B cell (primary cell): ENCODE measurements at regions not wholly inside any gene's neighbourhood (a gene's known extent, or its start where the extent isn't known, plus 50 kb on each side); places are given as distances from the start of the nearest gene placed in this dataset.

ENCODE experiments used
- ATAC-seq: fragments of 200-7000 bp; cut with Tn5 transposase; one replicate; pipeline ENCODE4 v1.10.0; 2021; ENCODE audit warnings: low read depth, mild to moderate bottlenecking, moderate number of reproducible peaks, moderate library complexity
- CTCF ChIA-PET: fragments of 350-600 bp; sonication (Branson Sonifier 250); formaldehyde crosslinking; loops from one replicate; lab custom pipeline; 2021; ENCODE audit warnings: antibody characterized with exemption, inconsistent platforms; lab: Charles Lee
- POLR2A ChIA-PET: fragments of 350-600 bp; sonication (Branson Sonifier 250); formaldehyde crosslinking; loops from one replicate; lab custom pipeline; 2021; ENCODE audit warnings: antibody characterized with exemption; lab: Charles Lee
- DNase-seq: peaks from one replicate; pipeline ENCODE4 v3.0.0; 2013
- H2AFZ ChIP-seq: 2 replicates; pipeline ENCODE4 v1.6.1; 2012; ENCODE audit warnings: mild to moderate bottlenecking, low read depth, low read length; ENCODE audit not compliant: insufficient read depth, poor library complexity, severe bottlenecking
- H3K27ac ChIP-seq, 2 donors: 1 replicate in 1 of 2; 2 replicates in 1 of 2; pipeline ENCODE4 v1.5.1; 2012 to 2013; ENCODE audit warnings: low read length in 2 of 2, mild to moderate bottlenecking in 2 of 2, moderate library complexity in 1 of 2
- H3K27me3 ChIP-seq, 4 experiments: fragments of 200-600 bp in 1 of 4; sonication (generic) in 1 of 4; replicated peaks in 1 of 4; 1 replicate in 2 of 4; 2 replicates in 2 of 4; pipeline versions ENCODE4 v1.6.1 to v1.7.0; 2013 to 2016; ENCODE audit warnings: low read length in 3 of 4, mild to moderate bottlenecking in 2 of 4, mixed read lengths in 1 of 4, moderate library complexity in 1 of 4; ENCODE audit not compliant: insufficient read depth in 4 of 4, control insufficient read depth in 3 of 4; ENCODE audit errors: control extremely low read depth in 1 of 4
- H3K36me3 ChIP-seq, 2 experiments: replicated peaks in 1 of 2; 1 replicate in 1 of 2; 2 replicates in 1 of 2; pipeline versions ENCODE4 v1.6.1 to v1.7.1; 2013; ENCODE audit warnings: low read length in 1 of 2; ENCODE audit not compliant: insufficient read depth in 2 of 2, control insufficient read depth in 1 of 2; ENCODE audit errors: control extremely low read depth in 1 of 2, extremely low read depth in 1 of 2
- H3K4me1 ChIP-seq, 2 donors: fragments of 200-600 bp in 1 of 2; sonication (generic) in 1 of 2; 1 replicate in 1 of 2; 2 replicates in 1 of 2; pipeline versions ENCODE4 v1.5.1 to v1.6.1; 2013 to 2017; ENCODE audit warnings: low read length in 2 of 2; ENCODE audit not compliant: control insufficient read depth in 2 of 2, insufficient read depth in 2 of 2
- H3K4me2 ChIP-seq: replicated peaks from 2 replicates; pipeline ENCODE3; 2012; ENCODE audit warnings: mild to moderate bottlenecking, low read depth, low read length; ENCODE audit not compliant: poor library complexity, severe bottlenecking
- H3K4me3 ChIP-seq, 5 experiments: fragments of 200-600 bp in 1 of 5; sonication (generic) in 1 of 5; 1 replicate in 3 of 5; 2 replicates in 2 of 5; pipeline versions ENCODE4 v1.5.1 to v1.7.0; 2011 to 2016; ENCODE audit warnings: low read length in 4 of 5, mild to moderate bottlenecking in 4 of 5, low read depth in 2 of 5, control low read depth in 1 of 5, moderate library complexity in 1 of 5; ENCODE audit not compliant: insufficient read depth in 1 of 5; ENCODE audit errors: control extremely low read depth in 1 of 5, extremely low read depth in 1 of 5
- H3K79me2 ChIP-seq: fragments of 200-600 bp; sonication (generic); one replicate; pipeline ENCODE4 v1.6.0; 2016; ENCODE audit warnings: low read length; ENCODE audit not compliant: control insufficient read depth, insufficient read depth
- H3K9ac ChIP-seq: fragments of 200-600 bp; sonication (generic); 2 replicates; pipeline ENCODE4 v1.6.1; 2017; ENCODE audit warnings: mild to moderate bottlenecking, low read length, moderate library complexity
- H3K9me3 ChIP-seq, 3 donors: one replicate each; pipeline versions ENCODE4 v1.6.1 to v1.7.1; 2013; ENCODE audit warnings: low read length in 2 of 3; ENCODE audit not compliant: control insufficient read depth in 2 of 3, insufficient read depth in 1 of 3; ENCODE audit errors: control extremely low read depth in 1 of 3
- H4K20me1 ChIP-seq: 2 replicates; pipeline ENCODE4 v1.6.0; 2012; ENCODE audit warnings: mild to moderate bottlenecking, low read length; ENCODE audit not compliant: insufficient read depth, control insufficient read depth, poor library complexity, severe bottlenecking
- H3K27ac Mint-ChIP-seq: one replicate; pipeline ENCODE4 v1.8.0; 2021; ENCODE audit warnings: mixed read lengths
- H3K27me3 Mint-ChIP-seq: one replicate; pipeline ENCODE4 v1.8.0; 2021; ENCODE audit warnings: mixed read lengths
- H3K4me1 Mint-ChIP-seq: one replicate; pipeline ENCODE4 v1.8.0; 2021; ENCODE audit warnings: mixed read lengths
- H3K4me3 Mint-ChIP-seq: one replicate; pipeline ENCODE4 v1.8.0; 2021; ENCODE audit warnings: mixed read lengths
- H3K9me3 Mint-ChIP-seq: one replicate; pipeline ENCODE4 v1.8.0; 2022; ENCODE audit warnings: mixed read lengths; ENCODE audit not compliant: insufficient read depth
- CTCF ChIP-seq: fragments of 200-600 bp; IDR thresholded peaks from one replicate; pipeline ENCODE4 v1.8.0; 2022; ENCODE audit warnings: antibody characterized with exemption, mild to moderate bottlenecking
- EZH2 ChIP-seq: IDR thresholded peaks from 2 replicates; pipeline ENCODE4 v1.6.1; 2012; ENCODE audit warnings: borderline replicate concordance, low read depth, mild to moderate bottlenecking, moderate library complexity, low read length; ENCODE audit not compliant: insufficient read depth, poor library complexity, severe bottlenecking
- WGBS: methylation state at CpG from one replicate; pipeline ENCODE4 v1.1.5; 2013; ENCODE audit warnings: missing lambda C conversion rate; ENCODE audit not compliant: insufficient coverage; 5-methylcytosine and 5-hydroxymethylcytosine counted together
- intact Hi-C: fragments of 100-400 bp; cut with micrococcal nuclease; formaldehyde crosslinking; loops from one replicate; pipeline ENCODE4 v1.10.0; 2022

- WGBS, result 40% methylated on average over 1 of the region's 1 CpG
- H3K9me3 Mint-ChIP-seq, result no peaks in the 10 kb centered on the region
- POLR2A ChIA-PET, result no interaction called here
These were observed 92.0 kb downstream of the EMP1 start for GRCh38 chr12:13288501-13288900.

GRCh38 chr12:13283867-13284266 lies 87.3 kb downstream of the EMP1 start:
- no peak overlapping the region for H2AFZ ChIP-seq
- no peaks in the 10 kb centered on the region for H3K79me2 ChIP-seq

More at GRCh38 chr12:13288501-13288900, 92.0 kb downstream of the EMP1 start:
- no peak overlapping the region for H2AFZ ChIP-seq
- intact Hi-C loops, result no loop called here
- no peaks in the 10 kb centered on the region for H3K27me3 Mint-ChIP-seq
- no peaks in the 10 kb centered on the region for H3K4me1 ChIP-seq
- H3K4me2 ChIP-seq, result no peak overlapping the region
- no peaks in the 10 kb centered on the region for H3K27me3 ChIP-seq
- H3K27ac Mint-ChIP-seq, result no peak overlapping the region
- H4K20me1 ChIP-seq, result no peaks in the 10 kb centered on the region
- H3K27ac ChIP-seq, result no peak overlapping the region
- no peaks in the 10 kb centered on the region for H3K36me3 ChIP-seq
- DNase-seq, result no peak
- CTCF ChIA-PET, result interaction anchor here (1.0 kb wide), 1 partner anchor 10 kb away, joined by 4 read pairs; no protein-coding TSS in a partner anchor
- H3K9me3 ChIP-seq, result no peaks in the 10 kb centered on the region
- TF ChIP-seq EZH2 (no peak), CTCF (no peak)
- no peaks in the 10 kb centered on the region for H3K79me2 ChIP-seq
- no peak overlapping the region for H3K4me3 ChIP-seq
- ATAC-seq, result no peak
- no peak overlapping the region for H3K9ac ChIP-seq
- no peak overlapping the region for H3K4me3 Mint-ChIP-seq
- no peaks in the 10 kb centered on the region for H3K4me1 Mint-ChIP-seq

More at GRCh38 chr12:13283867-13284266, 87.3 kb downstream of the EMP1 start:
- Histone ChIP-seq H3K36me3 (no peaks in the 10 kb centered on the region), H4K20me1 (no peaks in the 10 kb centered on the region), H3K27ac (no peak overlapping the region), H3K9me3 (peaks cover 0 to 5% (median 4%) of the 10 kb centered on the region in 3 donors), H3K4me1 (no peaks in the 10 kb centered on the region), H3K9ac (no peak overlapping the region), H3K4me3 (no peak overlapping the region), H3K27me3 (peaks cover 0 to 5% (median 0%) of the 10 kb centered on the region in 4 experiments), H3K4me2 (no peak overlapping the region)
- Mint-ChIP-seq H3K27me3 (peaks cover 7% of the 10 kb centered on the region), H3K9me3 (no peaks in the 10 kb centered on the region), H3K4me1 (no peaks in the 10 kb centered on the region), H3K4me3 (no peak overlapping the region), H3K27ac (no peak overlapping the region)
- no peak for ATAC-seq
- CTCF ChIA-PET, result interaction anchor here (1.8 kb wide), 1 partner anchor 27 kb away, joined by 4 read pairs; no protein-coding TSS in a partner anchor
- TF ChIP-seq CTCF, result no peak
- no peak for TF ChIP-seq EZH2
- intact Hi-C loops, result no loop called here
- no peak for DNase-seq
- POLR2A ChIA-PET, result no interaction called here
